Right cardiac atrium (tissue), 5 donors: ENCODE measurements at regions not wholly inside any gene's neighbourhood (a gene's known extent, or its start where the extent isn't known, plus 50 kb on each side); places are given as distances from the start of the nearest gene placed in this dataset.

Source experiments
- ATAC-seq, 2 donors: fragments of 200-7000 bp; cut with Tn5 transposase; one replicate each; pipeline versions ENCODE4 v1.8.0 to v1.9.1; 2020; ENCODE audit warnings: moderate library complexity in 2 of 2, mild to moderate bottlenecking in 1 of 2
- DNase-seq, 3 donors: peaks; one replicate each; pipeline ENCODE4 v3.0.0-alpha.2; 2020
- H3K27ac ChIP-seq: one replicate; pipeline ENCODE4 v1.5.1; 2013; ENCODE audit warnings: mild to moderate bottlenecking, low read length, control low read depth, moderate library complexity
- H3K27me3 ChIP-seq: one replicate; pipeline ENCODE4 v1.6.1; 2013; ENCODE audit not compliant: control insufficient read depth, insufficient read depth
- H3K4me1 ChIP-seq: one replicate; pipeline ENCODE4 v1.6.1; 2013; ENCODE audit warnings: low read length; ENCODE audit not compliant: control insufficient read depth, insufficient read depth
- H3K4me3 ChIP-seq: one replicate; pipeline ENCODE4 v1.5.1; 2013; ENCODE audit warnings: low read length, control low read depth
- H3K9me3 ChIP-seq: one replicate; pipeline ENCODE4 v1.6.1; 2013; ENCODE audit warnings: low read length; ENCODE audit not compliant: control insufficient read depth
- WGBS: extraction: QIAGEN DNeasy Blood & Tissue Kit; methylation state at CpG from one replicate; pipeline ENCODE4 v1.1.7; 2013; 5-methylcytosine and 5-hydroxymethylcytosine counted together
- intact Hi-C, 4 donors: fragments of 100-400 bp; cut with DNase I; formaldehyde crosslinking; loops; one replicate each; pipeline versions ENCODE4 v1.11.0 to v1.14.0; 2022 to 2023
- donor health status: healthy with polysubstance abuse.
- donor health status: DM: no; HTN: yes; CAD: no.
- donor health status: DM: no; HTN: no; CAD: no.
- donor health status: DM: no; HTN: yes; CAD: no; lungs with severe emphysema.
- donor health status: DM: yes; HTN: yes; CAD: no.

GRCh38 chr20:56788671-56789610 is 159.8 kb downstream of the TFAP2C start:
- ATAC-seq (no peak), DNase-seq (no peak)
- no peak overlapping the region for H3K27ac ChIP-seq
- WGBS = 80% methylated on average over 6 of the region's 6 CpGs
- no peaks in the 10 kb centered on the region for H3K4me1 ChIP-seq
- no peaks in the 10 kb centered on the region for H3K27me3 ChIP-seq
- peaks cover 2% of the 10 kb centered on the region for H3K9me3 ChIP-seq
- no peak overlapping the region for H3K4me3 ChIP-seq
- intact Hi-C loops = no loop called here

- WGBS = 85% methylated on average over 7 of the region's 7 CpGs
- peaks cover 8% of the 10 kb centered on the region for H3K9me3 ChIP-seq
- no peaks in the 10 kb centered on the region for H3K4me1 ChIP-seq
- DNase-seq (no peak), ATAC-seq (no peak)
- no peak overlapping the region for H3K27ac ChIP-seq
- H3K27me3 ChIP-seq = no peaks in the 10 kb centered on the region
- H3K4me3 ChIP-seq = no peak overlapping the region
- intact Hi-C loops = no loop called here
Observed at GRCh38 chr20:56793916-56794315, 164.8 kb downstream of the TFAP2C start.

GRCh38 chr20:56795492-56795891 is 166.4 kb downstream of the TFAP2C start:
- ATAC-seq = no peak
- intact Hi-C loops = no loop called here
- no peak for DNase-seq
- Histone ChIP-seq H3K27ac (no peak overlapping the region), H3K4me3 (no peak overlapping the region), H3K4me1 (no peaks in the 10 kb centered on the region), H3K9me3 (peaks cover 8% of the 10 kb centered on the region), H3K27me3 (no peaks in the 10 kb centered on the region)
- WGBS = 78% methylated on average over 2 of the region's 2 CpGs

GRCh38 chr20:56796345-56796744 is 167.2 kb downstream of the TFAP2C start:
- H3K9me3 ChIP-seq = peaks cover 8% of the 10 kb centered on the region
- intact Hi-C loops = no loop called here
- H3K4me1 ChIP-seq = no peaks in the 10 kb centered on the region
- no peak for DNase-seq
- 63% methylated on average over 3 of the region's 3 CpGs for WGBS
- no peak overlapping the region for H3K4me3 ChIP-seq
- ATAC-seq = no peak
- H3K27me3 ChIP-seq = no peaks in the 10 kb centered on the region
- H3K27ac ChIP-seq = no peak overlapping the region

- Histone ChIP-seq H3K4me1 (no peaks in the 10 kb centered on the region), H3K27ac (no peak overlapping the region), H3K4me3 (no peak overlapping the region), H3K9me3 (peaks cover 8% of the 10 kb centered on the region), H3K27me3 (no peaks in the 10 kb centered on the region)
- ATAC-seq = no peak
- WGBS = 60% methylated on average over 2 of the region's 2 CpGs
- intact Hi-C loops = no loop called here
- no peak for DNase-seq
Observed at GRCh38 chr20:56797023-56797422, 167.9 kb downstream of the TFAP2C start.

- Histone ChIP-seq H3K27ac (no peak overlapping the region), H3K9me3 (peaks cover 5% of the 10 kb centered on the region), H3K27me3 (no peaks in the 10 kb centered on the region), H3K4me1 (no peaks in the 10 kb centered on the region), H3K4me3 (no peak overlapping the region)
- 68% methylated on average over 1 of the region's 1 CpG for WGBS
- ATAC-seq (no peak), DNase-seq (no peak)
- intact Hi-C loops = no loop called here
Observed at GRCh38 chr20:56798634-56799033, 169.5 kb downstream of the TFAP2C start.

GRCh38 chr20:56799187-56799586 is 170.1 kb downstream of the TFAP2C start:
- intact Hi-C loops = no loop called here

GRCh38 chr20:56800088-56800487 is 171.0 kb downstream of the TFAP2C start:
- no peak overlapping the region for H3K27ac ChIP-seq
- WGBS = 54% methylated on average over 4 of the region's 4 CpGs
- ATAC-seq (no peak), DNase-seq (no peak)
- H3K9me3 ChIP-seq = peaks cover 5% of the 10 kb centered on the region
- intact Hi-C loops = no loop called here
- H3K4me1 ChIP-seq = no peaks in the 10 kb centered on the region
- no peaks in the 10 kb centered on the region for H3K27me3 ChIP-seq
- H3K4me3 ChIP-seq = no peak overlapping the region

More at GRCh38 chr20:56799187-56799586, 170.1 kb downstream of the TFAP2C start:
- DNase-seq (no peak), ATAC-seq (no peak)
- Histone ChIP-seq H3K4me3 (no peak overlapping the region), H3K9me3 (peaks cover 5% of the 10 kb centered on the region), H3K4me1 (no peaks in the 10 kb centered on the region), H3K27ac (no peak overlapping the region), H3K27me3 (no peaks in the 10 kb centered on the region)
- 89% methylated on average over 2 of the region's 2 CpGs for WGBS

GRCh38 chr20:56801971-56802755 is 173.1 kb downstream of the TFAP2C start:
- H3K27me3 ChIP-seq = no peaks in the 10 kb centered on the region
- ATAC-seq (no peak), DNase-seq (no peak)
- no peaks in the 10 kb centered on the region for H3K4me1 ChIP-seq
- 53% methylated on average over 19 of the region's 19 CpGs for WGBS
- H3K27ac ChIP-seq = no peak overlapping the region
- peaks cover 5% of the 10 kb centered on the region for H3K9me3 ChIP-seq
- H3K4me3 ChIP-seq = no peak overlapping the region
- intact Hi-C loops = no loop called here

- no peak overlapping the region for H3K4me3 ChIP-seq
- 64% methylated on average over 20 of the region's 20 CpGs for WGBS
- DNase-seq (no peak), ATAC-seq (no peak)
- intact Hi-C loops = no loop called here
- H3K27ac ChIP-seq = no peak overlapping the region
- no peaks in the 10 kb centered on the region for H3K27me3 ChIP-seq
- H3K4me1 ChIP-seq = no peaks in the 10 kb centered on the region
- H3K9me3 ChIP-seq = peaks cover 5% of the 10 kb centered on the region
Observed at GRCh38 chr20:56802805-56803204, 173.7 kb downstream of the TFAP2C start.

GRCh38 chr20:56805313-56805712 is 176.2 kb downstream of the TFAP2C start:
- Histone ChIP-seq H3K27me3 (no peaks in the 10 kb centered on the region), H3K4me1 (no peaks in the 10 kb centered on the region), H3K27ac (no peak overlapping the region), H3K9me3 (no peaks in the 10 kb centered on the region), H3K4me3 (no peak overlapping the region)
- ATAC-seq (no peak), DNase-seq (no peak)
- 71% methylated on average over 4 of the region's 4 CpGs for WGBS
- intact Hi-C loops = no loop called here
